Stomach (tissue), 8 donors: ENCODE measurements at regions not wholly inside any gene's neighbourhood (a gene's known extent, or its start where the extent isn't known, plus 50 kb on each side); places are given as distances from the start of the nearest gene placed in this dataset.

ENCODE experiments used
- DNase-seq, 2 donors: peaks; one replicate each; pipeline versions ENCODE4 v3.0.0 to v3.0.0-alpha.2; 2013 to 2019
- H3K27ac ChIP-seq, 5 donors: fragments of 200-600 bp in 4 of 5; sonication (generic) in 4 of 5; one replicate each; pipeline ENCODE4 v1.5.1; 2013 to 2019; ENCODE audit warnings: mild to moderate bottlenecking in 1 of 5, moderate library complexity in 1 of 5
- H3K27me3 ChIP-seq, 3 donors: fragments of 200-600 bp; sonication (generic); one replicate each; pipeline ENCODE4 v1.5.1; 2017 to 2019; ENCODE audit warnings: mixed run types in 1 of 3
- H3K36me3 ChIP-seq, 4 donors: fragments of 200-600 bp; sonication (generic); 1 replicate in 3 of 4; 2 replicates in 1 of 4; pipeline ENCODE4 v1.5.1; 2016 to 2019
- H3K4me1 ChIP-seq, 4 donors: fragments of 200-600 bp; sonication (generic); one replicate each; pipeline ENCODE4 v1.5.1; 2016 to 2019
- H3K4me3 ChIP-seq, 4 donors: fragments of 200-600 bp; sonication (generic) in 3 of 4; one replicate each; pipeline ENCODE4 v1.5.1; 2016 to 2019; ENCODE audit warnings: mild to moderate bottlenecking in 1 of 4
- H3K9me3 ChIP-seq, 4 donors: fragments of 200-600 bp; sonication (generic); one replicate each; pipeline ENCODE4 v1.5.1; 2016 to 2019
- CTCF ChIP-seq, 7 experiments: fragments of 450-650 bp in 4 of 7; fragments of 200-600 bp in 3 of 7; sonication (generic) in 3 of 7; IDR thresholded peaks; one replicate each; pipeline ENCODE4 v1.5.1; 2016 to 2019; ENCODE audit warnings: antibody characterized with exemption in 7 of 7, control low read depth in 2 of 7, mild to moderate bottlenecking in 1 of 7
- EP300 ChIP-seq: sonication (generic); formaldehyde crosslinking; IDR thresholded peaks from one replicate; pipeline ENCODE4 v1.6.1; 2017; ENCODE audit warnings: antibody characterized with exemption
- POLR2A ChIP-seq, 4 donors: fragments of 450-650 bp; IDR thresholded peaks; one replicate each; pipeline ENCODE4 v1.6.1; 2016; ENCODE audit warnings: antibody characterized with exemption in 4 of 4, control low read depth in 2 of 4, mild to moderate bottlenecking in 1 of 4, moderate library complexity in 1 of 4
- POLR2AphosphoS5 ChIP-seq, 3 donors: sonication (generic); formaldehyde crosslinking; IDR thresholded peaks; one replicate each; pipeline ENCODE4 v1.6.1; 2016; ENCODE audit warnings: antibody characterized with exemption in 3 of 3
- WGBS, 5 donors: extraction: QIAGEN DNeasy Blood & Tissue Kit in 3 of 5; methylation state at CpG; one replicate each; pipeline versions ENCODE4 v1.1.5 to v1.1.7; 2013 to 2018; 5-methylcytosine and 5-hydroxymethylcytosine counted together
- intact Hi-C: fragments of 100-400 bp; cut with DNase I; formaldehyde crosslinking; loops from one replicate; pipeline ENCODE4 v1.15.1; 2023; ENCODE audit warnings: low total_unique reads
- donor health status: healthy with polysubstance abuse.
- donor health status: Bipolar disorder and iron deficiency.
- donor health status: healthy.

- Histone ChIP-seq H3K4me1 (no peaks in the 10 kb centered on the region), H3K36me3 (no peaks in the 10 kb centered on the region), H3K4me3 (no peak overlapping the region), H3K27me3 (no peaks in the 10 kb centered on the region), H3K9me3 (peaks cover 0 to 6% (median 0%) of the 10 kb centered on the region in 4 donors), H3K27ac (no peak overlapping the region)
- intact Hi-C loops = no loop called here
- TF ChIP-seq CTCF (IDR thresholded peaks at IDR 0.05) (no peak), POLR2A (IDR thresholded peaks at IDR 0.05) (no peak), POLR2AphosphoS5 (IDR thresholded peaks at IDR 0.05) (no peak), EP300 (no peak)
- WGBS, 5 donors = 72 to 84% (median 77%) methylated on average over 3 of the region's 3 CpGs
- no peak for DNase-seq
Observed at GRCh38 chr6:92160226-92160625, 1259.1 kb downstream of the EPHA7 start.

GRCh38 chr6:92159046-92159445, 1260.3 kb downstream of the EPHA7 start:
- TF ChIP-seq EP300 (no peak), CTCF (IDR thresholded peaks at IDR 0.05) (no peak), POLR2A (IDR thresholded peaks at IDR 0.05) (no peak)
- no peaks in the 10 kb centered on the region for H3K9me3 ChIP-seq
- intact Hi-C loops = no loop called here
- no peak overlapping the region for H3K4me3 ChIP-seq
- no peaks in the 10 kb centered on the region for H3K27me3 ChIP-seq
- no peak for DNase-seq
- no peaks in the 10 kb centered on the region for H3K4me1 ChIP-seq
- H3K36me3 ChIP-seq = no peaks in the 10 kb centered on the region
- 68 to 91% (median 83%) methylated on average over 2 of the region's 2 CpGs for WGBS, 5 donors
- no peak overlapping the region for H3K27ac ChIP-seq

GRCh38 chr6:92150553-92150952, 1268.8 kb downstream of the EPHA7 start:
- H3K36me3 ChIP-seq = no peaks in the 10 kb centered on the region
- no peak overlapping the region for H3K27ac ChIP-seq
- no peaks in the 10 kb centered on the region for H3K4me1 ChIP-seq
- TF ChIP-seq POLR2AphosphoS5 (IDR thresholded peaks at IDR 0.05) = no peak
- TF ChIP-seq CTCF (IDR thresholded peaks at IDR 0.05) = no peak
- intact Hi-C loops = no loop called here
- H3K9me3 ChIP-seq = no peaks in the 10 kb centered on the region
- no peaks in the 10 kb centered on the region for H3K27me3 ChIP-seq
- no peak for DNase-seq
- no peak overlapping the region for H3K4me3 ChIP-seq

GRCh38 chr6:92147246-92147645, 1272.1 kb downstream of the EPHA7 start:
- intact Hi-C loops = no loop called here
- H3K4me1 ChIP-seq = no peaks in the 10 kb centered on the region
- TF ChIP-seq POLR2A (IDR thresholded peaks at IDR 0.05) (no peak), CTCF (IDR thresholded peaks at IDR 0.05) (no peak), EP300 (no peak), POLR2AphosphoS5 (IDR thresholded peaks at IDR 0.05) (no peak)
- WGBS, 5 donors = 84 to 94% (median 88%) methylated on average over 1 of the region's 1 CpG
- H3K36me3 ChIP-seq = no peaks in the 10 kb centered on the region
- no peak overlapping the region for H3K4me3 ChIP-seq
- H3K9me3 ChIP-seq = no peaks in the 10 kb centered on the region
- no peaks in the 10 kb centered on the region for H3K27me3 ChIP-seq
- no peak for DNase-seq
- H3K27ac ChIP-seq = no peak overlapping the region

GRCh38 chr6:92139601-92140000, 1279.8 kb downstream of the EPHA7 start:
- Histone ChIP-seq H3K4me1 (no peaks in the 10 kb centered on the region), H3K9me3 (no peaks in the 10 kb centered on the region), H3K27me3 (no peaks in the 10 kb centered on the region), H3K36me3 (no peaks in the 10 kb centered on the region), H3K4me3 (no peak overlapping the region), H3K27ac (no peak overlapping the region)
- no peak for DNase-seq
- 9 to 27% (median 23%) methylated on average over 1 of the region's 1 CpG for WGBS, 5 donors
- no peak for TF ChIP-seq POLR2AphosphoS5 (IDR thresholded peaks at IDR 0.05)
- TF ChIP-seq CTCF (IDR thresholded peaks at IDR 0.05) = no peak
- TF ChIP-seq EP300 = no peak
- TF ChIP-seq POLR2A (IDR thresholded peaks at IDR 0.05) = no peak
- intact Hi-C loops = no loop called here
